Activated naive CD8-positive, alpha-beta T cell treated with anti-CD3 and anti-CD28 coated beads, Interleukin-2, amount 50 U/mL, for 24 hours (primary cell): ENCODE measurements at regions not wholly inside any gene's neighbourhood (a gene's known extent, or its start where the extent isn't known, plus 50 kb on each side); places are given as distances from the start of the nearest gene placed in this dataset.
"Not testable (repeated sequence)": the region's sequence is repeated elsewhere in the genome, so short reads cannot be mapped to it uniquely, and the experiment has no call there.

Experiments used
- ATAC-seq: fragments of 150-1000 bp; cut with Tn5 transposase; one replicate; pipeline ENCODE4 v1.10.0; 2021
- DNase-seq: peaks from one replicate; pipeline ENCODE4 v3.0.0; 2021
- H3K27ac Mint-ChIP-seq: one replicate; pipeline ENCODE4 v1.8.0; 2021; ENCODE audit warnings: mild to moderate bottlenecking, mixed read lengths
- H3K27me3 Mint-ChIP-seq: one replicate; pipeline ENCODE4 v1.8.0; 2021; ENCODE audit warnings: mixed read lengths
- H3K36me3 Mint-ChIP-seq: one replicate; pipeline ENCODE4 v1.8.0; 2021; ENCODE audit warnings: low read depth, mixed read lengths
- H3K4me1 Mint-ChIP-seq: one replicate; pipeline ENCODE4 v1.8.0; 2021; ENCODE audit warnings: mixed read lengths
- H3K4me3 Mint-ChIP-seq: one replicate; pipeline ENCODE4 v1.8.0; 2021; ENCODE audit warnings: mild to moderate bottlenecking, moderate library complexity, mixed read lengths
- H3K9me3 Mint-ChIP-seq: one replicate; pipeline ENCODE4 v1.8.0; 2021; ENCODE audit warnings: mixed read lengths

DNA sequence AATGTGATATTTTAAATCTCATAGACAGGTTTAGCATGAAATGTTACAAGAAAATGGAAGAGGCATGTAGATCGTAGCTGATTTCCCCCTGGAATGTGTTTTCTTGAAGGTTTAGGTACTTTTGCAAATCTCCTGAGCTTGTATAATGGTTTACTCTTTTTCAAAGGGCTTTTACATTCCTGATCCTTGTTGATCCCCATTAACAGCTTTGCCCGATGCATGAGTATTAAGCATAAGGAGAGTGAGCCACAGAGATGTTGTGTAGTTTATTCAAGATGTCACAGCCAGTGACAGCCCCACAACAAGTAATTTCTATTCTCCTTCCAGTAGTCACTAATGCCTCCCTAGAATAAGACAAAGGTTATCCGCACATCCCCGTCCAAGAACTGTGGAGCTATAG, 103.7 kb downstream of the SKIDA1 start:
- Mint-ChIP-seq H3K27ac (no peak overlapping the region), H3K4me1 (no peaks in the 10 kb centered on the region), H3K36me3 (no peaks in the 10 kb centered on the region), H3K4me3 (no peak overlapping the region), H3K27me3 (no peaks in the 10 kb centered on the region), H3K9me3 (no peaks in the 10 kb centered on the region)
- no peak for ATAC-seq
- no peak for DNase-seq

DNA sequence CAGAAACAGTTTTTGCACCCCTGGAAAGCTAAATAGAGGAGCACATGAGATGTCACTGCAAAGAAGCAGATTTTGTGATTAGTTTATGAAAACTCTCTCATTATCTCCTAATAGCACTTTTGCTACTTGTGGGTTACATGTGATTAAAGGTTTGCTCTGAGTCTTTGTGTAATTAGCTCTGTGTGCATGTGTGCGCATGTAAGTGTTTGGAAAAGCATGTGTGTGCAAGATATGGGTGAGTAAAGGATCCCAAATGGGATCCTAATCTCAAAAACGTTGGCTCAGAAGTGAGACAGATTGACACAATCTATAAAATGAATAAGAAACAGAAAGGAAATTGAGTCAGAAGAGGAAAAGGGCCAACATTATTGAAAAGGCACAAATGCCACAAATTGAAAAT, 104.5 kb downstream of the SKIDA1 start:
- Mint-ChIP-seq H3K4me3 (no peak overlapping the region), H3K36me3 (no peaks in the 10 kb centered on the region), H3K4me1 (no peaks in the 10 kb centered on the region), H3K27ac (no peak overlapping the region), H3K9me3 (no peaks in the 10 kb centered on the region), H3K27me3 (no peaks in the 10 kb centered on the region)
- ATAC-seq (no peak), DNase-seq (no peak)

DNA sequence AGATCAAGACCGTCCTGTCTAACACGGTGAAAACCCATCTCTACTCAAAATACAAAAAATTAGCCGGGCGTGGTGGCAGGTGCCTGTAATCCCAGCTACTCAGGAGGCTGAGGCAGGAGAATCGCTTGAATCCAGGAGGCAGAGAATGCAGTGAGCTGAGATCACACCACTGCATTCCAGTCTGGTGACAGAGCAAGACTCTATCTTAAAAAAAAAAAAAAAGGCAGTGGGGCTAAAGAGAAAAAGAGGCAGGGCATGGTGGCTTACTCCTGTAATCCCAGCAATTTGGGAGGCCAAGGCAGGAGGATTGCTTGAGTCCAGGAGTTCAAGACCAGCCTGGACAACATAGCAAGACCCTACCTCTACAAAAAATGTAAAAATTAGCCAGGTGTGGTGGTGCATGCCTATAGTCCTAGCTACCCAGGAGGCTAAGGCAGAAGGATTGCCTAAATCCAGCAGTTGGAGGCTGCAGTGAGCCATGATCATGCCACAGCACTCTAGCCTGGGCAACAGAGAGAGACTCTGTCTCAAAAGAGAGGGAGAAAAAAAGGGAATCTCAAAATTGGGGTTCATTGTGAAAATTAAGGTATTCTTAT, 106.4 kb downstream of the SKIDA1 start:
- H3K4me1 Mint-ChIP-seq, DNase-seq, H3K27ac Mint-ChIP-seq, H3K36me3 Mint-ChIP-seq, H3K4me3 Mint-ChIP-seq, ATAC-seq, H3K27me3 Mint-ChIP-seq, H3K9me3 Mint-ChIP-seq: not testable (repeated sequence)

DNA sequence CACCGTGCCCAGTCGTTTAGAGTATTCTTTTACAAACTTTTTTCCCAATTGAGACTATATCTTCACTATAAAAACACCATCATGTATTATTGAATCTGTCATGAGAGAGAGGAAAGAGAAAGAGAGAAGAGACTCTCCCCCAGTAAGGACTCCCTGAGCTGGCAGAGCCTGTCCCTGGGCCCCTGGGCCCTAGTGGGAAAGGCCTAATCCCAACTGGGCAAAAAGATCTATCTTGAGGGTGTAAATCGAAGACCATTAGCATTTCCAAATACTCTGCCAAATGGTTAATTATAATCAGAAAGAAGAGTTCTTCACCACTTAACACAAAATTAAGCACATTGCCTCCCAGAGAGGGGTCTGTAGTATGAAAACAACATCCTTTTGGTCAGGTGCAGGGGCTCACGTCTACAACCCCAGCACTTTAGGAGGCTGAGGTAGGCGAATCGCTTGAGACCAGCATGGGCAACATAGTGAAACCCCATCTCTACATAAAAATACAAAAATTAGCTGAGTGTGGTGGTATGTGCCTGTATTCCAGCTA, 108.2 kb downstream of the SKIDA1 start:
- no peak for DNase-seq
- no peak overlapping the region for H3K27ac Mint-ChIP-seq
- H3K4me1 Mint-ChIP-seq: peaks cover 5% of the 10 kb centered on the region
- no peaks in the 10 kb centered on the region for H3K27me3 Mint-ChIP-seq
- H3K36me3 Mint-ChIP-seq: no peaks in the 10 kb centered on the region
- ATAC-seq: no peak
- H3K9me3 Mint-ChIP-seq: no peaks in the 10 kb centered on the region
- no peak overlapping the region for H3K4me3 Mint-ChIP-seq

DNA sequence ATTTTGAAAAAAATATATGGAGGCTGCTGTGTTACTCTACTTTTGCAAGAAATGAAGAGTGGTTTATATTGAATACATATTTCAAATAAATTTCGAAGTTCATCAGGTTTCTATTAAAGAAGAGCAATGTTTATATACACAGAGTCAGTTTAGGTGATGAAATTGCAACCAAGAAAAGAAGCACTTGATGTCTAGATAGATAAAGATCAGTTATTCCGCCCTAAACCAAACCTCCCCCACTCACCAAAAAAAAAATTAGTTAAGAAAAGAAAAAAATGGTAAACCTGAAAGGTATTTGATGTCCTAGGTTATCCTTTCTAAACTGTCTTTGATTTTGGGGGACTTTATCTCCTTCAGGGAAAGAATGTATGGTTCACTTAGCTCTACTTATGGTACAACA, 111.8 kb downstream of the SKIDA1 start:
- H3K36me3 Mint-ChIP-seq: no peaks in the 10 kb centered on the region
- H3K27ac Mint-ChIP-seq: no peak overlapping the region
- no peaks in the 10 kb centered on the region for H3K9me3 Mint-ChIP-seq
- DNase-seq (no peak), ATAC-seq (no peak)
- no peak overlapping the region for H3K4me3 Mint-ChIP-seq
- peaks cover 5% of the 10 kb centered on the region for H3K4me1 Mint-ChIP-seq
- H3K27me3 Mint-ChIP-seq: no peaks in the 10 kb centered on the region

DNA sequence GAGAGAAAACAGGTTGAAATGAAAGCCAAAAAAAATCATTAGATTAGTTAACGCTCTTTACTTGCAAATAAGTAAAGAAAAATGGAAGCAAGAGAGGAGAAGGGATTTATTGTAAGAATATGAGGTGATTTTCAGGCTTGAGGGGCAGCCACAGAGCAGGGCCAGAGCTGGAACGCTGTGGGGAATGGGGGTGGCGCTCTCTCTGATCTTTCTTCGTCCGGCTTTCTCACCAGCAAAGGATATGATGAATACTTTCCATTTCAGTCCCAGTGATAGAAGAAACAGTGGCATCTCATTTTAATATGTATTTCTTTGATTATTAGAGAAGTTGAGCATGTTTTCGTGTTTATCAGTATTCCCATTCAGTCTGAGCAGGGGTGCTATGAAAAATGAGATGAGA, 112.2 kb downstream of the SKIDA1 start:
- Mint-ChIP-seq H3K36me3 (no peaks in the 10 kb centered on the region), H3K9me3 (no peaks in the 10 kb centered on the region), H3K4me3 (no peak overlapping the region), H3K4me1 (peaks cover 5% of the 10 kb centered on the region), H3K27me3 (no peaks in the 10 kb centered on the region), H3K27ac (no peak overlapping the region)
- DNase-seq (no peak), ATAC-seq (no peak)

DNA sequence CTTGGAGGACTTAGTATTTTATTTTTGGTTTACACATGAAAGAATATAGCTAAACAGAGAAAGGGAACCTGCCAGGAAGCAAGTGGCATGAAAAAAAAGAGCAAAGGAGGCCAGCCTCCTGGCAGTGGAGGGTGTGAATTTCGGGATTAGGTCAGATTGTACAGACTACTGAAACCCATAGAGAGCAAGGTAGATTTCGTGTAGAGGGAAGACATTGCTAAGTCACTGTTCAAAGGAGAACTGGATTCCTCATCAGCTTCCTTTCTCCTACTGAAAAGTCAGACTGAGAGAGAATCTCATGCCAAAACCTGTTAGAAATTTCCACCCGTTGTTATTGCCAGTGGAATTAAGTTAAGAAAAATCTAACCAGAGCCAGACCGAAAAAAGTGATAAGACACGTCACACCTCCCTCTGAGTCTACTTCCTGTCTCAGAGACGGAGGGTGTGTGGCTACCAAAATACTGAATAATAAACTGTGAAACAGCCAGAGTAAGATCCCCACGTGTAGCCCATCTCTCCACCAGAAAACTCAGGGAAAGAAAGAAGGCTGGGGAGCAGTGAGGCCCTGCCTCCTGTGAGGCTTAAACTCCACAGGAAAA, 118.8 kb downstream of the SKIDA1 start:
- peak; percentile 86 for ATAC-seq

DNA sequence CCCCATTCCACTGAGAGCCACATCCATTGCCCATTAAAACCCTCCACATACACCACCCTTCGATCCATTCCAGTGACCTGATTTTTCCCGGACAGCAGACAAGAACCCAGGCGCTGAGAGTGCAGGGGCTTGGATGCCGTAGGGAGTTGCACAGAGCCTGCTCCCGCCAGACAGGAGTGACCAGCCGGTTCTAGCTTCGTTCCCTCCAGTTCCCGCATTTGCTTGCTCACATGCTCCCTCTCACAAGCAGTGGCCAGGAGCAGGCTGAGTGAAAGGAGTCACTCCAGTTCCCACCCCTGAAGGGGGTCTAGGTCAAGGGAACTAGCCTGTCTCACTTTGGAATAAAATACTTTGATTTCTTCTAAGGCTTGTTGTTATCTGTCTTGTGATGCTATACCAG, 119.5 kb downstream of the SKIDA1 start:
- Mint-ChIP-seq H3K4me1 (peaks cover 15% of the 10 kb centered on the region), H3K9me3 (no peaks in the 10 kb centered on the region), H3K27me3 (no peaks in the 10 kb centered on the region), H3K27ac (peak overlapping the region; percentile 73), H3K4me3 (no peak overlapping the region), H3K36me3 (no peaks in the 10 kb centered on the region)
- ATAC-seq (no peak), DNase-seq (no peak)

More for the DNA sequence above, 118.8 kb downstream of the SKIDA1 start:
- Mint-ChIP-seq H3K9me3 (no peaks in the 10 kb centered on the region), H3K27ac (peak overlapping the region; percentile 73), H3K4me1 (peaks cover 15% of the 10 kb centered on the region), H3K27me3 (no peaks in the 10 kb centered on the region), H3K36me3 (no peaks in the 10 kb centered on the region), H3K4me3 (no peak overlapping the region)
- peak; percentile 3 for DNase-seq

DNA sequence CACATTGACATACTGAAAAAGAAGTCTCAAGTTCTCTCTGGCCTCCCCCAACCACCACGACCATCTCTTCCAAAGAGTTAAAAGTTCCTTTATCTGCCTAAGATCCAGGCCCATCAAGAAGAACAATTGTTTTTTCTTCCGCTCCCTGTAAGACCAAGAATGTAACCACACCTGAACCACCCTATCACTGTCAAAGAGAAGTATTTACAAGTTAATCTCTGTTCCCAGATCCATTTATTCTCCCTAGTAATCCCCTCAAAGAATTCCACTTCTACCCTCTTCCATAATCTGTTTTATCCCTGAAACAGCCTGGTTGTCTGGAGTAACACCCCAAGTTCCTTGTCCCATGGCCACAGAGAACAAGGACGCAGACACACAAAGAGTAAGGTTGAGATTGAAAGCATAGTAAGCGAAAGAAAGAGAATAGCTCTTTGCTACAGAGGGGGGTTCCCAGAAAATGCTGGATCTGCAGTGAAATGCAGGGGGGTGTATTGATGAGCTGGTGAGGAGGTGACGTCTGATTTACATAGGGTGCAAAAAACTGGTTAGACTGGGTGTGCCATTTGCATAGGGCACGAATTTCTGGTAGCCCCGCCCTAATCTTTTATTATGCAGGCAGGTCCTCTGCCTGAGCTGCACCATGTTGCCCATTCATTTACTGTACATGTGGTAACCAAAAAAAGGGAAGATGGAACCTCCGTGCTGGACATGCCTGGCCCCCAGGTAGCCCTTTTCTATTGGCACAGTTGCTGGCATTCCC, 122.0 kb downstream of the SKIDA1 start:
- Mint-ChIP-seq H3K36me3 (no peaks in the 10 kb centered on the region), H3K27me3 (peaks cover 3% of the 10 kb centered on the region), H3K9me3 (no peaks in the 10 kb centered on the region), H3K4me1 (peaks cover 15% of the 10 kb centered on the region), H3K27ac (no peak overlapping the region), H3K4me3 (no peak overlapping the region)
- ATAC-seq (no peak), DNase-seq (no peak)

DNA sequence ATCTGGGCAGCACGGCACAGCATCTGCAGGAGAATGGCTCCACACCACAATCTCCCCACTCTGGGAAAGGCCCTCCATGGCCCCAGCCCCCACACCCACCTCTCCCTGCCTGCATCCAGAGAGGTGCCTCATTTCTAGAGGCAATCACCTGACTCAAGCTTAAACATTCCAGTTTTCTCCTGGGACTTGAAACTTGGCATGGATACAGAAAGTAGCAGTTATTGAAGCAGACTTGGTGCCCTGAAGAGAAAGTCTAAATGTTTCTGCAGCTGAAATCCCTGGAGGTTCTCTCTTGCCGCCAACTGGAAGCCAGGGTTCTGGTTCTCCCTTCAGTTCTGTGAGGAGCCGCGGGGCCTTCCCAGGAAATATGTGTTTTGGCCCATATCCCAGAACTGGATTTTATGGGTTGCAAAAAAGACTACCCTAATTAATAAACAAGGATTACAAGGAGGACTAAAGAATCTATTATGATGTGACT, 122.8 kb downstream of the SKIDA1 start:
- Mint-ChIP-seq H3K27ac (no peak overlapping the region), H3K4me3 (no peak overlapping the region), H3K27me3 (peaks cover 3% of the 10 kb centered on the region), H3K36me3 (no peaks in the 10 kb centered on the region), H3K9me3 (no peaks in the 10 kb centered on the region), H3K4me1 (peaks cover 15% of the 10 kb centered on the region)
- DNase-seq: no peak
- ATAC-seq: no peak

DNA sequence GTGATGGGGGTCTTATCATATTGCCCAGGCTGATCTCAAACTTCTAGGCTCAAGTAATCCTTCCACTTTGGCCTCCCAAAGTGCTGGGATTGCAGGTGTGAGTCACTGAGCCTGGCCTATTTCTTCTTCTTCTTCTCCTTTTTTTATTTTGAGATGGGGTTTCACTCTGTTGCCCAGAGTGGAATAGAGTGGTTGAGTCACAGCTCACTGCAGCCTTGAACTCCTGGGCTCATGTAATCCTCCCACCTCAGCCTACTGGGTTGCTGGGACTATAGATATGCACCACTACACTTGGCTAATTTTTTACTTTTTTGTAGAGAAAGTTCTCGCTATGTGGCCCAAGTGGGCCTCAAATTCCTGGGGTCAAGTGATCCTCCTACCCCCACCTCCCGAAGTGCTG, 124.3 kb downstream of the SKIDA1 start:
- no peak overlapping the region for H3K4me3 Mint-ChIP-seq
- ATAC-seq (no peak), DNase-seq (no peak)
- no peaks in the 10 kb centered on the region for H3K36me3 Mint-ChIP-seq
- no peak overlapping the region for H3K27ac Mint-ChIP-seq
- H3K4me1 Mint-ChIP-seq: peaks cover 2% of the 10 kb centered on the region
- H3K9me3 Mint-ChIP-seq: no peaks in the 10 kb centered on the region
- peaks cover 3% of the 10 kb centered on the region for H3K27me3 Mint-ChIP-seq

DNA sequence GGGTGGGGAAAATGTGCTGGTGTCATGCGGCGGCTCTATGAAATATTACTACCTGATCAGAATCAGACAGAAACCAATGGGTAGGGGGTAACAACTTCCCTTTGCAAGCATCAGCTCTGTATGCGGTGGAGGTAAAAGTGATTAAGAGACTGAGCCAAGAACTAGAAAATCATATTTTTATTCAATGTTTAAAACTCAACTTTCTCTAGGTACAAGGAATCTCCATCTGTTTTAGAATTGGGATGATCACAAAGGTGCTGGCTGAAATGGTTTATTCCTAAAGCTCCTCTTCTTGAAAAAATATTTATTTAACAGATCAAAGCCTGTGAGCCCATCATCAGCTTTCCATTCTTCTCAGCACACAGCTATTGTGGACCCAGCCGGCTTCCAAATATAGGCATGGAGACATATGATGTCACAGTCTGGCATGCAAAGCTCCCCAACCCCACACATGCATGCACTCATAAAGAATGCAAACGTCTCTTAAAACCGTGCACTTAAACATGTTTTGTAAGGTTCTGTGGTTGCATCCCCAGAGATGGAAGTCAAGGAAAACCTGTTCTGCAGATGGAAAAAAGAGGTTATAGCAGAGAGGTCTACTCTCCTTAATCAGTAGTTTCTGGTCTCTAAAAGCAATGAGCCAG, 126.0 kb downstream of the SKIDA1 start:
- Mint-ChIP-seq H3K4me3 (no peak overlapping the region), H3K36me3 (no peaks in the 10 kb centered on the region), H3K9me3 (peaks cover 7% of the 10 kb centered on the region), H3K27ac (no peak overlapping the region), H3K4me1 (no peaks in the 10 kb centered on the region), H3K27me3 (peaks cover 3% of the 10 kb centered on the region)
- no peak for DNase-seq
- ATAC-seq: no peak

DNA sequence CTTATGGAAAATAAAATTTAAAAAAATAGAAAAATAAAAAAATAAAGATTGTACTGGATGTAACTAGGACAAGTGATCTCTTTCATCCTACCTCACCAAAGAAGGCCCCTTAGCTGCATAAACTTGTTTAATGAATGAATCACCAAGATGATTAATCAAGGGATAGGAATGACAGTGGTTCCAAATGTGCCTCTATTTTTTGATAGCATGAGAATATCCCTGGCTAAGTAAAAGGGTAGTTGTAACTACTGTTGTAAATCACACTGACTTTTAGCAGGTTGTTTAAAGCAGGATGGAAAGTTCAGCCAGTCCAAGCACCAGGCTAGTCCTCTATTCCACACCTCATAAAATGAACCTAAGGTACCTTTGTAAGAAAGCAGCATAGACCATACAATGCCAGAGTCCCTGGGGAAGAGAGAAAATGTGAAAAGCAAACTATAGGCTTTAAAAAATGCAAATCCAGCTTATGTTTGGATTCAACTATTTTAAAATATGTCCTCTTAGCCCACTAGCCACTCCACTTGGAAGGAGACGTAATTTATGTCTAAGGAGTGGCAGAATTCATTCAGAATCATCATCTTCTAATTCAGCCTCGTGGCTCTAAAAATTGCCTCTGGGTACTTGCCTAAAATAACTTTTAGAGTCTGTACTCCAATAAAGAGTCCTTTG, 126.8 kb downstream of the SKIDA1 start:
- Mint-ChIP-seq H3K27ac (no peak overlapping the region), H3K9me3 (peaks cover 7% of the 10 kb centered on the region), H3K4me3 (no peak overlapping the region), H3K4me1 (no peaks in the 10 kb centered on the region), H3K27me3 (peaks cover 3% of the 10 kb centered on the region), H3K36me3 (no peaks in the 10 kb centered on the region)
- DNase-seq (no peak), ATAC-seq (no peak)

DNA sequence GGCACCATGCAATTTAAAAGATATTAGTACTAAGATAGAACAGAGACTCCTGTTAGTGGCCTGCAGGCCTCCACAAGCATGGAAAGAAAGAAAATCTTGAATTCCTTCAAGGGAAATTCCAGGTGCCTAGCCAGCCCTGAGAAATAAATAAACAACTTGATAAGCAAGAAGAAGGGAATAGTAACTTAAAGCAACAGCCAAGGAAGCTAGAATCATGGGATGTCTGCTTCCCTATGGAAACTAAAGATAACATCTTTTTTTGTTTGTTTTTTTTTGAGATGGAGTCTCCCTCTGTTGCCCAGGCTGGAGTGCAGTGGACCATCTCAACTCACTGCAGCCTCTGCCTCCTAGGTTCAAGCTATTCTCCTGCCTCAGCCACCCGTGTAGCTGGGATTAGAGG, 128.6 kb downstream of the SKIDA1 start:
- H3K36me3 Mint-ChIP-seq: no peaks in the 10 kb centered on the region
- peaks cover 7% of the 10 kb centered on the region for H3K9me3 Mint-ChIP-seq
- H3K27me3 Mint-ChIP-seq: peaks cover 3% of the 10 kb centered on the region
- ATAC-seq (no peak), DNase-seq (no peak)
- no peak overlapping the region for H3K27ac Mint-ChIP-seq
- H3K4me3 Mint-ChIP-seq: no peak overlapping the region
- no peaks in the 10 kb centered on the region for H3K4me1 Mint-ChIP-seq
